Ovary (tissue), 7 donors: ENCODE measurements at regions not wholly inside any gene's neighbourhood (a gene's known extent, or its start where the extent isn't known, plus 50 kb on each side); places are given as distances from the start of the nearest gene placed in this dataset.

Source experiments
- DNase-seq, 5 donors: peaks; one replicate each; pipeline ENCODE4 v3.0.0-alpha.2; 2019 to 2020
- H3K27ac ChIP-seq, 2 donors: fragments of 200-600 bp; one replicate each; pipeline versions ENCODE4 v1.5.1 to v1.8.0; 2019 to 2022
- H3K27me3 ChIP-seq: fragments of 200-600 bp; one replicate; pipeline ENCODE4 v1.8.0; 2022
- H3K36me3 ChIP-seq: fragments of 200-600 bp; sonication (generic); one replicate; pipeline ENCODE4 v1.5.1; 2019
- H3K4me1 ChIP-seq: one replicate; pipeline ENCODE4 v1.8.1; 2013; ENCODE audit warnings: mild to moderate bottlenecking, moderate library complexity; ENCODE audit not compliant: insufficient read depth
- H3K4me3 ChIP-seq: fragments of 200-600 bp; sonication (generic); one replicate; pipeline ENCODE4 v1.5.1; 2017
- H3K9me3 ChIP-seq, 2 donors: fragments of 200-600 bp in 1 of 2; sonication (generic) in 1 of 2; one replicate each; pipeline versions ENCODE4 v1.5.1 to v1.8.1; 2013 to 2019; ENCODE audit warnings: mild to moderate bottlenecking in 1 of 2, moderate library complexity in 1 of 2
- CTCF ChIP-seq, 3 donors: fragments of 450-650 bp in 2 of 3; fragments of 200-600 bp in 1 of 3; IDR thresholded peaks; one replicate each; pipeline versions ENCODE4 v1.5.1 to v1.8.0; 2016 to 2022; ENCODE audit warnings: antibody characterized with exemption in 3 of 3, mild to moderate bottlenecking in 1 of 3
- EP300 ChIP-seq: sonication (generic); formaldehyde crosslinking; IDR thresholded peaks from one replicate; pipeline ENCODE4 v1.6.1; 2017; ENCODE audit warnings: antibody characterized with exemption
- POLR2A ChIP-seq: fragments of 450-650 bp; IDR thresholded peaks from one replicate; pipeline ENCODE4 v1.6.1; 2017; ENCODE audit warnings: antibody characterized with exemption, mild to moderate bottlenecking, moderate library complexity
- WGBS, 3 donors: extraction: QIAGEN DNeasy Blood & Tissue Kit in 1 of 3; methylation state at CpG; one replicate each; pipeline versions ENCODE4 v1.1.5 to v1.1.7; 2013 to 2017; 5-methylcytosine and 5-hydroxymethylcytosine counted together
- intact Hi-C, 4 donors: fragments of 100-400 bp; cut with DNase I; formaldehyde crosslinking; loops; one replicate each; pipeline versions ENCODE4 v1.11.0 to v1.15.1; 2022 to 2023
- donor health status: DM: no; HTN: no; CAD: no; lungs with moderate emphysema.
- donor health status: DM: no; HTN: no; CAD: no.
- donor health status: Bipolar disorder and iron deficiency.
- donor health status: DM: no; HTN: no; CAD: no.
- donor health status: DM: yes; HTN: yes; CAD: no.

GRCh38 chr10:20648263-20648874, 248.7 kb downstream of the NEBL start:
- H3K4me1 ChIP-seq: no peaks in the 10 kb centered on the region
- intact Hi-C loops: no loop called here
- no peaks in the 10 kb centered on the region for H3K9me3 ChIP-seq
- H3K4me3 ChIP-seq: no peak overlapping the region
- no peak overlapping the region for H3K27ac ChIP-seq
- H3K27me3 ChIP-seq: no peaks in the 10 kb centered on the region
- H3K36me3 ChIP-seq: no peaks in the 10 kb centered on the region
- no peak for TF ChIP-seq CTCF (IDR thresholded peaks at IDR 0.05)
- no peak for TF ChIP-seq POLR2A
- no peak for TF ChIP-seq EP300
- DNase-seq: no peak
- 56 to 81% (median 66%) methylated on average over 2 of the region's 2 CpGs for WGBS, 3 donors

GRCh38 chr10:20647756-20648155, 249.4 kb downstream of the NEBL start:
- Histone ChIP-seq H3K27me3 (no peaks in the 10 kb centered on the region), H3K4me1 (no peaks in the 10 kb centered on the region), H3K27ac (no peak overlapping the region), H3K4me3 (no peak overlapping the region), H3K9me3 (no peaks in the 10 kb centered on the region), H3K36me3 (no peaks in the 10 kb centered on the region)
- TF ChIP-seq CTCF (IDR thresholded peaks at IDR 0.05): no peak
- no peak for DNase-seq
- intact Hi-C loops: no loop called here

- Histone ChIP-seq H3K36me3 (no peaks in the 10 kb centered on the region), H3K27ac (no peak overlapping the region), H3K27me3 (no peaks in the 10 kb centered on the region), H3K9me3 (no peaks in the 10 kb centered on the region), H3K4me3 (no peak overlapping the region), H3K4me1 (no peaks in the 10 kb centered on the region)
- intact Hi-C loops: no loop called here
- WGBS, 3 donors: 78 to 88% (median 82%) methylated on average over 8 of the region's 8 CpGs
- TF ChIP-seq POLR2A: no peak
- no peak for TF ChIP-seq CTCF (IDR thresholded peaks at IDR 0.05)
- no peak for TF ChIP-seq EP300
- DNase-seq: no peak
Observed at GRCh38 chr10:20644421-20644820, 252.7 kb downstream of the NEBL start.

GRCh38 chr10:20641605-20642004, 255.5 kb downstream of the NEBL start:
- intact Hi-C loops: no loop called here
- no peak for DNase-seq
- H3K27me3 ChIP-seq: no peaks in the 10 kb centered on the region
- H3K9me3 ChIP-seq: no peaks in the 10 kb centered on the region
- H3K27ac ChIP-seq: no peak overlapping the region
- TF ChIP-seq CTCF (IDR thresholded peaks at IDR 0.05) (no peak), POLR2A (no peak), EP300 (no peak)
- H3K36me3 ChIP-seq: no peaks in the 10 kb centered on the region
- no peak overlapping the region for H3K4me3 ChIP-seq
- WGBS, 3 donors: 71 to 82% (median 81%) methylated on average over 4 of the region's 4 CpGs
- H3K4me1 ChIP-seq: no peaks in the 10 kb centered on the region

- TF ChIP-seq POLR2A: no peak
- no peak for TF ChIP-seq CTCF (IDR thresholded peaks at IDR 0.05)
- no peaks in the 10 kb centered on the region for H3K9me3 ChIP-seq
- no peak overlapping the region for H3K4me3 ChIP-seq
- H3K36me3 ChIP-seq: no peaks in the 10 kb centered on the region
- intact Hi-C loops: no loop called here
- H3K27ac ChIP-seq: no peak overlapping the region
- H3K27me3 ChIP-seq: no peaks in the 10 kb centered on the region
- no peaks in the 10 kb centered on the region for H3K4me1 ChIP-seq
- DNase-seq: no peak
Observed at GRCh38 chr10:20635570-20635969, 261.5 kb downstream of the NEBL start.
